ENCODE measurements at regions not wholly inside any gene's neighbourhood (a gene's known extent, or its start where the extent isn't known, plus 50 kb on each side); places are given as distances from the start of the nearest gene placed in this dataset.

DNA sequence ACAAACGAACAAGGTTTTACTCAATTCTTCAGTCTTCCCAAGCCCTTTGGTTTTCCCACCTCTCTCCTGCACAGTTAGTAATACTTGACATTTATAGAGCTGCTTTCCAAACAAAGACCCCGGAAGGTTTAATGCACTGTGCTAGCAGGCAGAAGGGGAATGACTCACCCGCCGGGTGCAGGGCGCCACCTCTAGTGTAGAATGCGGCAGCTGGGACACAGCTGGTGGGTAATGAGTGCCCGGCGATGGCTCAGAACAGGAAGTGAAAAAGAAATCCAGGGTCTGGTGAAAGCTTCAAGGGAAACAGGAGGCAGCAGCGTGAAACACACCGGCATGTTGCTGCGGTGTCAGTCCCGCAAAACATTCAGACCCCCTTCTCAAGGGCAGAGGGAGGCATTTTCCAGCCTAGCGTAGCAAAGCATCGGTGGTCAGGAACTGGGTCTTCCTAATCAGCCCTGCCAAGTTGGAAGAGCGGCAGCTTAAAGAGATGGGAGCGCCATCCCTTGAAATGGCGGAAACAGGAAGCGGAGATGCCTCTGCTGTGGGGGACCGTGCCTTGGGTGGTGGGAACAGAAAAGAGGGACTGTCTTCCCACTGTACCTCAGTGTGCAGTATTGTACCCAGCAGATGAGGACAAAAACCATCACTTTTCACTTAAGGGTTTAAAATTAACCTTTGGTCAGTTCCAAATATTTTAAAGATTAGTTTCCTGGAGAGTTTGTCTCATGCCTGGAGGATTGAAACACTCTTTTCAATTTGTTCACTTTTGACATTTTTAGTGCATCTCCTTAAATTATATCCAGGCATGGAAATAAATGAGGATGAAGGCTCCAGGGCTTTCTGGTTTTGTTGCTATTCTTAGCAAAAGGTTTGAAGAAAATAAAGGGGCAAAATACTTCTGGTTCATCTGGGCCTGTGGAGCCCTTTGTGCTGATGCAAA is 160.7 kb upstream of the MCTP2 start:
- peaks cover 13% of the 10 kb centered on the region for H3K36me3 Mint-ChIP-seq
- peaks cover 30% of the 10 kb centered on the region for H3K9me3 Mint-ChIP-seq
- peak overlapping the region; percentile 25; the same call in 1 of the 2 replicates for H3K27ac Mint-ChIP-seq
- POLR2A ChIA-PET: no interaction called here
- H3K4me1 Mint-ChIP-seq: peaks cover 7% of the 10 kb centered on the region
- ATAC-seq (peak; percentile 80), DNase-seq (ENCODE audit: low spot score) (peak; percentile 11)
- no peak overlapping the region for H3K4me3 Mint-ChIP-seq
- H3K27me3 Mint-ChIP-seq (ENCODE audit: low read depth): no peaks in the 10 kb centered on the region
- TF ChIP-seq GRHL2 (CRISPR knock-in tag; IDR thresholded peaks at IDR 0.05; ENCODE audit: insufficient replicate concordance, severe bottlenecking) (no peak), MXD4 (CRISPR knock-in tag; IDR thresholded peaks at IDR 0.05; ENCODE audit: borderline replicate concordance) (no peak)
- TF ChIP-seq, protein P1, sequence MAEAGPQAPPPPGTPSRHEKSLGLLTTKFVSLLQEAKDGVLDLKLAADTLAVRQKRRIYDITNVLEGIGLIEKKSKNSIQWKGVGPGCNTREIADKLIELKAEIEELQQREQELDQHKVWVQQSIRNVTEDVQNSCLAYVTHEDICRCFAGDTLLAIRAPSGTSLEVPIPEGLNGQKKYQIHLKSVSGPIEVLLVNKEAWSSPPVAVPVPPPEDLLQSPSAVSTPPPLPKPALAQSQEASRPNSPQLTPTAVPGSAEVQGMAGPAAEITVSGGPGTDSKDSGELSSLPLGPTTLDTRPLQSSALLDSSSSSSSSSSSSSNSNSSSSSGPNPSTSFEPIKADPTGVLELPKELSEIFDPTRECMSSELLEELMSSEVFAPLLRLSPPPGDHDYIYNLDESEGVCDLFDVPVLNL (CRISPR knock-in tag; IDR thresholded peaks at IDR 0.05; ENCODE audit: borderline replicate concordance, low read depth): no peak
- CTCF ChIA-PET: interaction anchor here (1.6 kb wide), 1 partner anchor 96 kb away, joined by 4 read pairs; no protein-coding TSS in a partner anchor

DNA sequence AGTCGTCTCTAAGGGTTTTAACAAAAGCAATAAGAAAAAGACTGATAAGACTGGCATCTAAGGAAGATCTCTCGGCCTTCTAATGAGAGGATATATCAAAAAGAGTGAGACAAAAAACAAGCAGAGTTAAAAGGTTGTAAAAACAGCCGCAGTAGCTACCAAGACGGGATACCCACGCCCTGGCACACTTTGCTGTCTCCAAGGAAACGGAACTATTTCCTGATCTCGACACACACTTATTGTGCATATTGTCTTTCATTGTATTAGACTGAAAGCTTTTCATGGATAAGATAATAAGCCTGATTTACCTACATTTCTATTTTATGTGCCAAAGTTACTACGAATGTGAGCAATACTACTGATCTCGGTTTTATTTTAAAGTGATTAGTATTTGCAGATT is 161.5 kb upstream of the MCTP2 start:
- H3K4me1 Mint-ChIP-seq: peaks cover 7% of the 10 kb centered on the region
- H3K36me3 Mint-ChIP-seq: peaks cover 13% of the 10 kb centered on the region
- no peak overlapping the region for H3K27ac Mint-ChIP-seq
- H3K9me3 Mint-ChIP-seq: peaks cover 35% of the 10 kb centered on the region
- no peak overlapping the region for H3K4me3 Mint-ChIP-seq
- no peaks in the 10 kb centered on the region for H3K27me3 Mint-ChIP-seq (ENCODE audit: low read depth)
- ATAC-seq (no peak), DNase-seq (ENCODE audit: low spot score) (no peak)
- ChIA-PET POLR2A (no interaction called here), CTCF (interaction anchor here (1.6 kb wide), 1 partner anchor 95 kb away, joined by 4 read pairs; no protein-coding TSS in a partner anchor)
- TF ChIP-seq, protein P2, sequence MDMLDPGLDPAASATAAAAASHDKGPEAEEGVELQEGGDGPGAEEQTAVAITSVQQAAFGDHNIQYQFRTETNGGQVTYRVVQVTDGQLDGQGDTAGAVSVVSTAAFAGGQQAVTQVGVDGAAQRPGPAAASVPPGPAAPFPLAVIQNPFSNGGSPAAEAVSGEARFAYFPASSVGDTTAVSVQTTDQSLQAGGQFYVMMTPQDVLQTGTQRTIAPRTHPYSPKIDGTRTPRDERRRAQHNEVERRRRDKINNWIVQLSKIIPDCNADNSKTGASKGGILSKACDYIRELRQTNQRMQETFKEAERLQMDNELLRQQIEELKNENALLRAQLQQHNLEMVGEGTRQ (CRISPR knock-in tag; IDR thresholded peaks at IDR 0.05): no peak
- TF ChIP-seq ZNF423 (CRISPR knock-in tag; IDR thresholded peaks at IDR 0.05): no peak
- no peak for TF ChIP-seq FOXP1 (CRISPR knock-in tag; IDR thresholded peaks at IDR 0.05; ENCODE audit: borderline replicate concordance)
- no peak for TF ChIP-seq ZNF671 (CRISPR knock-in tag; IDR thresholded peaks at IDR 0.05)
- TF ChIP-seq, protein P3, sequence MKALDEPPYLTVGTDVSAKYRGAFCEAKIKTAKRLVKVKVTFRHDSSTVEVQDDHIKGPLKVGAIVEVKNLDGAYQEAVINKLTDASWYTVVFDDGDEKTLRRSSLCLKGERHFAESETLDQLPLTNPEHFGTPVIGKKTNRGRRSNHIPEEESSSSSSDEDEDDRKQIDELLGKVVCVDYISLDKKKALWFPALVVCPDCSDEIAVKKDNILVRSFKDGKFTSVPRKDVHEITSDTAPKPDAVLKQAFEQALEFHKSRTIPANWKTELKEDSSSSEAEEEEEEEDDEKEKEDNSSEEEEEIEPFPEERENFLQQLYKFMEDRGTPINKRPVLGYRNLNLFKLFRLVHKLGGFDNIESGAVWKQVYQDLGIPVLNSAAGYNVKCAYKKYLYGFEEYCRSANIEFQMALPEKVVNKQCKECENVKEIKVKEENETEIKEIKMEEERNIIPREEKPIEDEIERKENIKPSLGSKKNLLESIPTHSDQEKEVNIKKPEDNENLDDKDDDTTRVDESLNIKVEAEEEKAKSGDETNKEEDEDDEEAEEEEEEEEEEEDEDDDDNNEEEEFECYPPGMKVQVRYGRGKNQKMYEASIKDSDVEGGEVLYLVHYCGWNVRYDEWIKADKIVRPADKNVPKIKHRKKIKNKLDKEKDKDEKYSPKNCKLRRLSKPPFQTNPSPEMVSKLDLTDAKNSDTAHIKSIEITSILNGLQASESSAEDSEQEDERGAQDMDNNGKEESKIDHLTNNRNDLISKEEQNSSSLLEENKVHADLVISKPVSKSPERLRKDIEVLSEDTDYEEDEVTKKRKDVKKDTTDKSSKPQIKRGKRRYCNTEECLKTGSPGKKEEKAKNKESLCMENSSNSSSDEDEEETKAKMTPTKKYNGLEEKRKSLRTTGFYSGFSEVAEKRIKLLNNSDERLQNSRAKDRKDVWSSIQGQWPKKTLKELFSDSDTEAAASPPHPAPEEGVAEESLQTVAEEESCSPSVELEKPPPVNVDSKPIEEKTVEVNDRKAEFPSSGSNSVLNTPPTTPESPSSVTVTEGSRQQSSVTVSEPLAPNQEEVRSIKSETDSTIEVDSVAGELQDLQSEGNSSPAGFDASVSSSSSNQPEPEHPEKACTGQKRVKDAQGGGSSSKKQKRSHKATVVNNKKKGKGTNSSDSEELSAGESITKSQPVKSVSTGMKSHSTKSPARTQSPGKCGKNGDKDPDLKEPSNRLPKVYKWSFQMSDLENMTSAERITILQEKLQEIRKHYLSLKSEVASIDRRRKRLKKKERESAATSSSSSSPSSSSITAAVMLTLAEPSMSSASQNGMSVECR (CRISPR knock-in tag; IDR thresholded peaks at IDR 0.05; ENCODE audit: borderline replicate concordance): no peak
- no peak for TF ChIP-seq ZNF121 (CRISPR knock-in tag; IDR thresholded peaks at IDR 0.05)
- TF ChIP-seq, protein P4, sequence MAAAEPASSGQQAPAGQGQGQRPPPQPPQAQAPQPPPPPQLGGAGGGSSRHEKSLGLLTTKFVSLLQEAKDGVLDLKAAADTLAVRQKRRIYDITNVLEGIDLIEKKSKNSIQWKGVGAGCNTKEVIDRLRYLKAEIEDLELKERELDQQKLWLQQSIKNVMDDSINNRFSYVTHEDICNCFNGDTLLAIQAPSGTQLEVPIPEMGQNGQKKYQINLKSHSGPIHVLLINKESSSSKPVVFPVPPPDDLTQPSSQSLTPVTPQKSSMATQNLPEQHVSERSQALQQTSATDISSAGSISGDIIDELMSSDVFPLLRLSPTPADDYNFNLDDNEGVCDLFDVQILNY (CRISPR knock-in tag; IDR thresholded peaks at IDR 0.05): no peak
- no peak for TF ChIP-seq SMAD4 (CRISPR knock-in tag; IDR thresholded peaks at IDR 0.05)
- TF ChIP-seq, protein P5, sequence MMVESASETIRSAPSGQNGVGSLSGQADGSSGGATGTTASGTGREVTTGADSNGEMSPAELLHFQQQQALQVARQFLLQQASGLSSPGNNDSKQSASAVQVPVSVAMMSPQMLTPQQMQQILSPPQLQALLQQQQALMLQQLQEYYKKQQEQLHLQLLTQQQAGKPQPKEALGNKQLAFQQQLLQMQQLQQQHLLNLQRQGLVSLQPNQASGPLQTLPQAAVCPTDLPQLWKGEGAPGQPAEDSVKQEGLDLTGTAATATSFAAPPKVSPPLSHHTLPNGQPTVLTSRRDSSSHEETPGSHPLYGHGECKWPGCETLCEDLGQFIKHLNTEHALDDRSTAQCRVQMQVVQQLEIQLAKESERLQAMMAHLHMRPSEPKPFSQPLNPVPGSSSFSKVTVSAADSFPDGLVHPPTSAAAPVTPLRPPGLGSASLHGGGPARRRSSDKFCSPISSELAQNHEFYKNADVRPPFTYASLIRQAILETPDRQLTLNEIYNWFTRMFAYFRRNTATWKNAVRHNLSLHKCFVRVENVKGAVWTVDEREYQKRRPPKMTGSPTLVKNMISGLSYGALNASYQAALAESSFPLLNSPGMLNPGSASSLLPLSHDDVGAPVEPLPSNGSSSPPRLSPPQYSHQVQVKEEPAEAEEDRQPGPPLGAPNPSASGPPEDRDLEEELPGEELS (CRISPR knock-in tag; IDR thresholded peaks at IDR 0.05): no peak
